GM23338 (cell line): ENCODE measurements at regions not wholly inside any gene's neighbourhood (a gene's known extent, or its start where the extent isn't known, plus 50 kb on each side); places are given as distances from the start of the nearest gene placed in this dataset.

ENCODE experiments used
- CREB1 ChIP-seq: fragments of 250-450 bp; sonication (Bioruptor Pico); IDR thresholded peaks from 2 replicates; pipeline ENCODE4 v1.5.0; 2020; ENCODE audit warnings: low read depth, mild to moderate bottlenecking, moderate library complexity
- CTCF ChIP-seq, 2 experiments: fragments of 200-600 bp in 1 of 2; sonication (generic) in 1 of 2; conservative IDR thresholded peaks; 2 replicates each; pipeline versions ENCODE4 v1.5.1 to v1.6.1; 2016 to 2017; ENCODE audit warnings: antibody characterized with exemption in 2 of 2, low read depth in 2 of 2, mild to moderate bottlenecking in 2 of 2, moderate library complexity in 1 of 2
- EZH2phosphoT487 ChIP-seq: fragments of 200-600 bp; sonication (generic); IDR thresholded peaks from one replicate; pipeline ENCODE4 v1.8.1; 2018; ENCODE audit warnings: antibody characterized with exemption; ENCODE audit not compliant: unreplicated experiment
- POLR2AphosphoS5 ChIP-seq: IDR thresholded peaks from 2 replicates; pipeline ENCODE4 v1.6.1; 2016; ENCODE audit warnings: antibody characterized with exemption, low read depth

DNA sequence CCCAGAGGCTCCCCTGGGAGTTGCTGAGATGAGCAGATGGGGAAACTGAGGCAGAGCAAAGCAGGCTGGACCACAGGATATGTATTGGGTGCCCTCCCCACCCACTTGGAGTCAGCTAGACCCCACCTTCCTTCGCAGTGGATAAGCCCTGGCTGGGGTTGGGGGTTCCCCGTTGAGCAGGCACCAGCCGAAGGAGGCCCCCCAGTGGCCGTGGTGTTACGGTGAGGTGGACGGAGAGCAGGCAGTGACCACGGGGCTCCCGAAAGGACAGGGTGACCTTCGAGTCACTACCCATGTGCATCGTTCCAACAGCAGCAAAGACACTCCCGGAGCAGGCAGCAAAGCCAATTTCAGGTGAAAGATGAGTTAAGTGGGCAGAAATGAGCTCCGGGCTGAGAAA, 62.4 kb upstream of the ADGRE5 start:
- TF ChIP-seq EZH2phosphoT487 (no peak), CTCF (conservative IDR thresholded peaks at IDR 0.05; ENCODE audit: low read depth in 2 of 2) (peak; percentile 66 to 91), POLR2AphosphoS5 (no peak), CREB1 (CRISPR knock-in tag) (no peak)
